HepG2 (cell line): ENCODE measurements at regions not wholly inside any gene's neighbourhood (a gene's known extent, or its start where the extent isn't known, plus 50 kb on each side); places are given as distances from the start of the nearest gene placed in this dataset.
A peak's percentile ranks its signal among the peaks of the same experiment; 100 is the strongest.

Source experiments
- ARNT ChIP-seq: fragments of 450-650 bp; IDR thresholded peaks from 2 replicates; pipeline ENCODE4 v1.6.1; 2017
- ARNTL ChIP-seq: sonication (generic); formaldehyde crosslinking; IDR thresholded peaks from 2 replicates; pipeline ENCODE4 v1.4.0; 2020; ENCODE audit warnings: mild to moderate bottlenecking, missing genetic modification reagents
- ATF1 ChIP-seq: IDR thresholded peaks from 2 replicates; pipeline ENCODE4 v1.6.1; 2016; ENCODE audit warnings: mild to moderate bottlenecking, control low read depth
- CREM ChIP-seq, 2 experiments: sonication (generic) in 1 of 2; formaldehyde crosslinking in 1 of 2; IDR thresholded peaks; 2 replicates each; pipeline versions ENCODE4 v1.4.0 to v1.6.1; 2016 to 2020; ENCODE audit warnings: antibody characterized with exemption in 1 of 2, mild to moderate bottlenecking in 1 of 2, missing genetic modification reagents in 1 of 2
- EED ChIP-seq: sonication (generic); formaldehyde crosslinking; IDR thresholded peaks from 2 replicates; pipeline ENCODE4 v1.5.0; 2020; ENCODE audit warnings: mild to moderate bottlenecking, missing genetic modification reagents
- HHEX ChIP-seq: IDR thresholded peaks from 2 replicates; pipeline ENCODE4 v1.6.1; 2016; ENCODE audit warnings: control low read depth
- HNF4A ChIP-seq: sonication (generic); formaldehyde crosslinking; IDR thresholded peaks from 2 replicates; pipeline ENCODE4 v1.4.0; 2020; ENCODE audit warnings: missing genetic modification reagents
- HOXD1 ChIP-seq: sonication (generic); formaldehyde crosslinking; IDR thresholded peaks from 2 replicates; pipeline ENCODE4 v1.5.0; 2020; ENCODE audit warnings: missing genetic modification reagents
- NFE2 ChIP-seq: sonication (generic); formaldehyde crosslinking; IDR thresholded peaks from 2 replicates; pipeline ENCODE4 v1.4.0; 2020; ENCODE audit warnings: missing genetic modification reagents
- NR2F2 ChIP-seq: IDR thresholded peaks from 2 replicates; pipeline ENCODE4 v1.6.1; 2012; ENCODE audit warnings: low read depth, inconsistent platforms, borderline replicate concordance
- NR2F6 ChIP-seq, 2 experiments: IDR thresholded peaks; 2 replicates each; pipeline ENCODE4 v1.6.1; 2016; ENCODE audit warnings: antibody characterized with exemption in 1 of 2, mild to moderate bottlenecking in 1 of 2
- RXRB ChIP-seq: IDR thresholded peaks from 2 replicates; pipeline ENCODE4 v1.6.1; 2016; ENCODE audit warnings: borderline replicate concordance, missing genetic modification reagents, missing compliant biosample characterization
- TCF7 ChIP-seq: sonication (generic); IDR thresholded peaks from 2 replicates; pipeline ENCODE4 v1.6.1; 2016; ENCODE audit warnings: antibody characterized with exemption, low read depth
- TEAD3 ChIP-seq: optimal IDR thresholded peaks from 2 replicates; pipeline ENCODE3; 2016; ENCODE audit warnings: borderline replicate concordance
- ZNF263 ChIP-seq: sonication (generic); formaldehyde crosslinking; IDR thresholded peaks from 2 replicates; pipeline ENCODE4 v1.4.0; 2020; ENCODE audit warnings: missing genetic modification reagents
- ZNF276 ChIP-seq: sonication (generic); formaldehyde crosslinking; IDR thresholded peaks from 2 replicates; pipeline ENCODE4 v1.4.0; 2020; ENCODE audit warnings: mild to moderate bottlenecking, low read depth, missing genetic modification reagents
- ZNF335 ChIP-seq: sonication (generic); formaldehyde crosslinking; IDR thresholded peaks from 2 replicates; pipeline ENCODE4 v1.4.0; 2020; ENCODE audit warnings: missing genetic modification reagents
- ZNF605 ChIP-seq: sonication (generic); formaldehyde crosslinking; IDR thresholded peaks from 2 replicates; pipeline ENCODE4 v1.8.0; 2022; ENCODE audit warnings: mild to moderate bottlenecking, missing genetic modification reagents
- ZNF674 ChIP-seq: sonication (generic); formaldehyde crosslinking; IDR thresholded peaks from 2 replicates; pipeline ENCODE4 v1.5.0; 2020; ENCODE audit warnings: low read depth, mild to moderate bottlenecking, missing genetic modification reagents
- ZNF782 ChIP-seq: sonication (generic); formaldehyde crosslinking; IDR thresholded peaks from 2 replicates; pipeline ENCODE4 v1.4.0; 2020; ENCODE audit warnings: missing genetic modification reagents, mild to moderate bottlenecking, borderline replicate concordance
- ZNF83 ChIP-seq: sonication (generic); formaldehyde crosslinking; IDR thresholded peaks from 2 replicates; pipeline ENCODE4 v1.4.0; 2020; ENCODE audit warnings: missing genetic modification reagents, mild to moderate bottlenecking, borderline replicate concordance
- TF ChIP-seq, protein P1 (sequence below): IDR thresholded peaks from 2 replicates; pipeline ENCODE4 v1.4.0; 2020; ENCODE audit warnings: mild to moderate bottlenecking, missing genetic modification reagents
- TF ChIP-seq, protein P2 (sequence below): sonication (generic); formaldehyde crosslinking; IDR thresholded peaks from 2 replicates; pipeline ENCODE4 v1.5.0; 2020; ENCODE audit warnings: mild to moderate bottlenecking, missing genetic modification reagents, borderline replicate concordance
- TF ChIP-seq, protein P3 (sequence below): sonication (generic); formaldehyde crosslinking; IDR thresholded peaks from 2 replicates; pipeline ENCODE4 v1.5.0; 2020; ENCODE audit warnings: missing genetic modification reagents

- TF ChIP-seq HHEX (CRISPR knock-in tag) (peak; percentile 91), ATF1 (CRISPR knock-in tag) (no peak), ZNF263 (peak; percentile 73), TEAD3 (peak; percentile 72), NFE2 (CRISPR knock-in tag) (no peak), ZNF605 (CRISPR knock-in tag) (0 out of 2 replicates have a peak, but pooled peaks have one; percentile 59), RXRB (CRISPR knock-in tag) (peak; percentile 98), ARNTL (CRISPR knock-in tag) (peak; percentile 88), CREM (IDR thresholded peaks at IDR 0.05) (peak; percentile 74; the same call in 1 of the 2 replicates), CREM (CRISPR knock-in tag; IDR thresholded peaks at IDR 0.05) (no peak), ZNF674 (no peak), TCF7 (peak; percentile 92), HNF4A (peak; percentile 98), ZNF276 (no peak), ZNF335 (CRISPR knock-in tag) (no peak), ZNF782 (no peak), HOXD1 (CRISPR knock-in tag) (0 out of 2 replicates have a peak, but pooled peaks have one; percentile 56), ZNF83 (CRISPR knock-in tag) (no peak), NR2F2 (peak; percentile 100), NR2F6 (IDR thresholded peaks at IDR 0.05) (peak; percentile 100), NR2F6 (CRISPR knock-in tag; IDR thresholded peaks at IDR 0.05) (peak; percentile 100), EED (CRISPR knock-in tag) (no peak), ARNT (no peak)
- TF ChIP-seq, protein P1, sequence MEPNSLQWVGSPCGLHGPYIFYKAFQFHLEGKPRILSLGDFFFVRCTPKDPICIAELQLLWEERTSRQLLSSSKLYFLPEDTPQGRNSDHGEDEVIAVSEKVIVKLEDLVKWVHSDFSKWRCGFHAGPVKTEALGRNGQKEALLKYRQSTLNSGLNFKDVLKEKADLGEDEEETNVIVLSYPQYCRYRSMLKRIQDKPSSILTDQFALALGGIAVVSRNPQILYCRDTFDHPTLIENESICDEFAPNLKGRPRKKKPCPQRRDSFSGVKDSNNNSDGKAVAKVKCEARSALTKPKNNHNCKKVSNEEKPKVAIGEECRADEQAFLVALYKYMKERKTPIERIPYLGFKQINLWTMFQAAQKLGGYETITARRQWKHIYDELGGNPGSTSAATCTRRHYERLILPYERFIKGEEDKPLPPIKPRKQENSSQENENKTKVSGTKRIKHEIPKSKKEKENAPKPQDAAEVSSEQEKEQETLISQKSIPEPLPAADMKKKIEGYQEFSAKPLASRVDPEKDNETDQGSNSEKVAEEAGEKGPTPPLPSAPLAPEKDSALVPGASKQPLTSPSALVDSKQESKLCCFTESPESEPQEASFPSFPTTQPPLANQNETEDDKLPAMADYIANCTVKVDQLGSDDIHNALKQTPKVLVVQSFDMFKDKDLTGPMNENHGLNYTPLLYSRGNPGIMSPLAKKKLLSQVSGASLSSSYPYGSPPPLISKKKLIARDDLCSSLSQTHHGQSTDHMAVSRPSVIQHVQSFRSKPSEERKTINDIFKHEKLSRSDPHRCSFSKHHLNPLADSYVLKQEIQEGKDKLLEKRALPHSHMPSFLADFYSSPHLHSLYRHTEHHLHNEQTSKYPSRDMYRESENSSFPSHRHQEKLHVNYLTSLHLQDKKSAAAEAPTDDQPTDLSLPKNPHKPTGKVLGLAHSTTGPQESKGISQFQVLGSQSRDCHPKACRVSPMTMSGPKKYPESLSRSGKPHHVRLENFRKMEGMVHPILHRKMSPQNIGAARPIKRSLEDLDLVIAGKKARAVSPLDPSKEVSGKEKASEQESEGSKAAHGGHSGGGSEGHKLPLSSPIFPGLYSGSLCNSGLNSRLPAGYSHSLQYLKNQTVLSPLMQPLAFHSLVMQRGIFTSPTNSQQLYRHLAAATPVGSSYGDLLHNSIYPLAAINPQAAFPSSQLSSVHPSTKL: peak; percentile 95
- TF ChIP-seq, protein P2, sequence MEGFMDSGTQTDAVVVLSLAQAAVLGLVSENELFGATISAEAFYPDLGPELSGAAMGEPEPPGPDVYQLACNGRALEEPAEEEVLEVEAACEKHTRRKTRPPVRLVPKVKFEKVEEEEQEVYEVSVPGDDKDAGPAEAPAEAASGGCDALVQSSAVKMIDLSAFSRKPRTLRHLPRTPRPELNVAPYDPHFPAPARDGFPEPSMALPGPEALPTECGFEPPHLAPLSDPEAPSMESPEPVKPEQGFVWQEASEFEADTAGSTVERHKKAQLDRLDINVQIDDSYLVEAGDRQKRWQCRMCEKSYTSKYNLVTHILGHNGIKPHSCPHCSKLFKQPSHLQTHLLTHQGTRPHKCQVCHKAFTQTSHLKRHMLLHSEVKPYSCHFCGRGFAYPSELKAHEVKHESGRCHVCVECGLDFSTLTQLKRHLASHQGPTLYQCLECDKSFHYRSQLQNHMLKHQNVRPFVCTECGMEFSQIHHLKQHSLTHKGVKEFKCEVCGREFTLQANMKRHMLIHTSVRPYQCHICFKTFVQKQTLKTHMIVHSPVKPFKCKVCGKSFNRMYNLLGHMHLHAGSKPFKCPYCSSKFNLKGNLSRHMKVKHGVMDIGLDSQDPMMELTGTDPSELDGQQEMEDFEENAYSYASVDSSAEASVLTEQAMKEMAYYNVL: peak; percentile 77; the same call in 1 of the 2 replicates
- TF ChIP-seq, protein P3, sequence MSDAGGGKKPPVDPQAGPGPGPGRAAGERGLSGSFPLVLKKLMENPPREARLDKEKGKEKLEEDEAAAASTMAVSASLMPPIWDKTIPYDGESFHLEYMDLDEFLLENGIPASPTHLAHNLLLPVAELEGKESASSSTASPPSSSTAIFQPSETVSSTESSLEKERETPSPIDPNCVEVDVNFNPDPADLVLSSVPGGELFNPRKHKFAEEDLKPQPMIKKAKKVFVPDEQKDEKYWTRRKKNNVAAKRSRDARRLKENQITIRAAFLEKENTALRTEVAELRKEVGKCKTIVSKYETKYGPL (CRISPR knock-in tag): peak; percentile 77; the same call in 1 of the 2 replicates
These were observed 179.4 kb upstream of the NLRP1 start (continued) for GRCh38 chr17:5763595-5764306.
